HepG2 (cell line): ENCODE measurements at regions not wholly inside any gene's neighbourhood (a gene's known extent, or its start where the extent isn't known, plus 50 kb on each side); places are given as distances from the start of the nearest gene placed in this dataset.

Experiments
- FOXA3 ChIP-seq: IDR thresholded peaks from 2 replicates; pipeline ENCODE4 v1.6.1; 2016; ENCODE audit warnings: missing genetic modification reagents, missing compliant biosample characterization
- HNRNPK ChIP-seq: fragments of 200-400 bp; formaldehyde crosslinking; IDR thresholded peaks from 2 replicates; pipeline ENCODE4 v1.6.1; 2018; ENCODE audit warnings: low read length, low read depth, moderate library complexity, mild to moderate bottlenecking; ENCODE audit not compliant: poor library complexity, severe bottlenecking
- IRF2 ChIP-seq: IDR thresholded peaks from 2 replicates; pipeline ENCODE4 v1.6.1; 2018; ENCODE audit warnings: missing genetic modification reagents, missing compliant biosample characterization
- KIAA2018 ChIP-seq: sonication (generic); formaldehyde crosslinking; IDR thresholded peaks from 2 replicates; pipeline ENCODE4 v1.5.0; 2020; ENCODE audit warnings: mild to moderate bottlenecking, missing genetic modification reagents, borderline replicate concordance
- PCBP2 ChIP-seq: fragments of 200-400 bp; formaldehyde crosslinking; optimal IDR thresholded peaks from 2 replicates; pipeline ENCODE3; 2018; ENCODE audit warnings: low read length, low read depth; ENCODE audit not compliant: poor library complexity, severe bottlenecking
- REXO4 ChIP-seq: sonication (generic); formaldehyde crosslinking; IDR thresholded peaks from 2 replicates; pipeline ENCODE4 v1.8.0; 2022; ENCODE audit warnings: missing genetic modification reagents, mild to moderate bottlenecking, borderline replicate concordance
- RXRB ChIP-seq: IDR thresholded peaks from 2 replicates; pipeline ENCODE4 v1.6.1; 2016; ENCODE audit warnings: borderline replicate concordance, missing genetic modification reagents, missing compliant biosample characterization
- XRCC5 ChIP-seq: fragments of 200-400 bp; formaldehyde crosslinking; optimal IDR thresholded peaks from 2 replicates; pipeline ENCODE3; 2017; ENCODE audit warnings: mild to moderate bottlenecking, low read length
- ZBTB33 ChIP-seq: sonication (generic); formaldehyde crosslinking; IDR thresholded peaks from 2 replicates; pipeline ENCODE4 v1.4.0; 2020; ENCODE audit warnings: missing genetic modification reagents
- ZMYM3 ChIP-seq: sonication (generic); formaldehyde crosslinking; IDR thresholded peaks from 2 replicates; pipeline ENCODE4 v1.5.1; 2020; ENCODE audit warnings: mild to moderate bottlenecking, missing genetic modification reagents
- ZNF138 ChIP-seq: sonication (generic); formaldehyde crosslinking; IDR thresholded peaks from 2 replicates; pipeline ENCODE4 v1.5.0; 2020; ENCODE audit warnings: mild to moderate bottlenecking, low read depth, missing genetic modification reagents
- ZNF331 ChIP-seq: sonication (generic); formaldehyde crosslinking; IDR thresholded peaks from 2 replicates; pipeline ENCODE4 v1.4.0; 2020; ENCODE audit warnings: missing genetic modification reagents
- ZNF337 ChIP-seq: sonication (generic); formaldehyde crosslinking; IDR thresholded peaks from 2 replicates; pipeline ENCODE4 v1.5.1; 2020; ENCODE audit warnings: missing genetic modification reagents, low read depth, mild to moderate bottlenecking, borderline replicate concordance
- ZNF501 ChIP-seq: sonication (generic); formaldehyde crosslinking; IDR thresholded peaks from 2 replicates; pipeline ENCODE4 v1.5.1; 2020; ENCODE audit warnings: mild to moderate bottlenecking, moderate library complexity, missing genetic modification reagents
- ZNF503 ChIP-seq: sonication (generic); formaldehyde crosslinking; IDR thresholded peaks from 2 replicates; pipeline ENCODE4 v1.4.0; 2020; ENCODE audit warnings: missing genetic modification reagents
- ZNF564 ChIP-seq: sonication (generic); formaldehyde crosslinking; IDR thresholded peaks from 2 replicates; pipeline ENCODE4 v1.8.1; 2023; ENCODE audit warnings: mild to moderate bottlenecking, missing genetic modification reagents

- 0 out of 2 replicates have a peak, but pooled peaks have one; percentile 19 for TF ChIP-seq ZBTB33 (CRISPR knock-in tag)
- TF ChIP-seq REXO4 (CRISPR knock-in tag) = no peak
- no peak for TF ChIP-seq ZMYM3
- TF ChIP-seq PCBP2 = no peak
- TF ChIP-seq KIAA2018 (CRISPR knock-in tag) = no peak
- TF ChIP-seq XRCC5 = peak; percentile 24
- peak; percentile 30; the same call in 1 of the 2 replicates for TF ChIP-seq FOXA3
- TF ChIP-seq RXRB (CRISPR knock-in tag) = peak; percentile 43; the same call in 1 of the 2 replicates
- 0 out of 2 replicates have a peak, but pooled peaks have one; percentile 8 for TF ChIP-seq ZNF331 (CRISPR knock-in tag)
- TF ChIP-seq ZNF503 (CRISPR knock-in tag) = no peak
- no peak for TF ChIP-seq HNRNPK
- TF ChIP-seq ZNF337 (CRISPR knock-in tag) = no peak
- no peak for TF ChIP-seq ZNF564 (CRISPR knock-in tag)
- peak; percentile 61; the same call in 1 of the 2 replicates for TF ChIP-seq ZNF501 (CRISPR knock-in tag)
- no peak for TF ChIP-seq ZNF138 (CRISPR knock-in tag)
- TF ChIP-seq IRF2 (CRISPR knock-in tag) = no peak
Observed at GRCh38 chr20:52060794-52061714, 130.5 kb downstream of the ZFP64 start (continued).
